ENCODE measurements at regions not wholly inside any gene's neighbourhood (a gene's known extent, or its start where the extent isn't known, plus 50 kb on each side); places are given as distances from the start of the nearest gene placed in this dataset.

GRCh38 chr5:133866903-133867245 is 101.6 kb downstream of the C5orf15 start:
- no peak for DNase-seq (ENCODE audit: low read depth)
- no peak overlapping the region for H3K4me3 ChIP-seq (ENCODE audit: low read length)
- no peak for TF ChIP-seq CTCF (conservative IDR thresholded peaks at IDR 0.05; ENCODE audit: low read depth, low read length)

GRCh38 chr5:133866160-133866902 is 102.1 kb downstream of the C5orf15 start:
- H3K4me3 ChIP-seq (ENCODE audit: low read length), result no peak overlapping the region
- no peak for DNase-seq (ENCODE audit: low read depth)
- TF ChIP-seq CTCF (conservative IDR thresholded peaks at IDR 0.05; ENCODE audit: low read depth, low read length), result no peak

DNA sequence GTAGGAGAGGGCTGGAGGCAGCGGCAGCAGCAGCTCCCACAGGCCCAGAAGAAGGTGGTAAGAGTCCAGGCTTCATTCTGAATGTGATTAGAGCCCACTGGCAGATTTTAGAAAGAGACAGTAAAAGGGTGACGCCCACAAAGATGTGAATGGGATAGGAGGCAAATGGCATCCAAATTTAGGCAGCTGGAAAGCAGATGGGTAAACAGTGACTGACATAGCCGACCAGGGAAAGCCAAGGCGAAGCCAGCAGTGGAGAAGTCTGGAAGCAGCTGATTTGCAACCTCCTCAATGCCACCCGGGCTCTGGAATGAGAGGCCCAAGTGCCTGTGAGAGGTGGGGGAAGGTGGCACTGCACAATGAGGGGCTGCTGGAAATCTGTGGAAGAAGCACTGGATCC is 103.3 kb downstream of the C5orf15 start:
- H3K4me3 ChIP-seq (ENCODE audit: low read length), result no peak overlapping the region
- no peak for TF ChIP-seq CTCF (conservative IDR thresholded peaks at IDR 0.05; ENCODE audit: low read depth, low read length)
- no peak for DNase-seq (ENCODE audit: low read depth)

DNA sequence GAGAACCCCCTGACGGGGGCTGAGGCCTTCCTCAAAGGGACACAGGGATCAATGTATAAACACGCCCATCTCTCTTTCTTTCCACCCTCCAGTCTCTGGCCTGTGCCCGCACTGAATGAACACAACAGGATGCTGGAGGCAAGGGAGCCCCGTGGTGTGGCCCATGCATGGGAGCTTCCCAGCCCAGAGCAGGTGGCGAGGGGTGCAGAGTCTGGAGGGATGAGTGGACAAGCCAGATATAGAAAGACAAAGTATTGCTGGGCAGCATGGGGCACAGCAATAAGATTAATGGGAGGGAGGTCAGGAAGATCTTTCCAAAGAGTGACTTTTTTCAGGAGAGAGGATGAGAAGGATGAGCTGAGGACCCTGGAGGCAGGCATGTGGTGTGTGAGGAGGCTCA is 103.7 kb downstream of the C5orf15 start:
- TF ChIP-seq CTCF (conservative IDR thresholded peaks at IDR 0.05; ENCODE audit: low read depth, low read length), result no peak

DNA sequence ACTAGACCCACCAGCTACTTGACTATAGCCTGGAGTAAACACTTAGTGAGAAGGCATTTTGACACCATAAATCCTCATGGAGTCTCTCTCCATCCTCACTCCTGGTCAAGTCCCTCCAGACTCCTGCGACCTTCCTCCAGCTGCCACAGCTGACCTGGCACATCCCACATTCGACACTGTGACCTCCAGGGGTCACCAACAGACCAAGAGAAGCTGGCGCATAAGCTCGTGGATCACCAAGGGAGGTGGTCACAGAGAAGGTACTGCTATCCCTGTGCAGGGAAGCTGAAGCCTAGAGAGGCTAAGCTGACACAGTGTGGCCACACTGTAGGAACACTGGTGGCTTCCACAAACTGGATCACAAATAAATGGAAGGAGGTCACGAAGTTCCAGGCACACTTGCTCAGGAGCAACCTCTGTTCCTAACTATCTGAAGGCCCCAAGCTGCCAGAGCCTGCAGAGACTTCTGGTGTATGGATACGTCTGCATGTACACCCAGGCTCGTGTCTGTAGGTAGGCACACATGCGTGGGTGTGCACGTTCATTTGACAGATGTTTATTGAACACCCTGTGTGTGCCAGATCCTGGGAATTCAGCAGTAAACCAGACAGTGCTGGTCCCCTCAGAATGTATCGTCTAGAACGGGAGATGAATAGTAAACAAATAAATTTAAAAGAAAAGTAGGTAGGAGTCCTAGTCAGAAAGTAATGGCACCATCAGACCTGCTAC is 104.4 kb downstream of the C5orf15 start:
- no peak for TF ChIP-seq CTCF (conservative IDR thresholded peaks at IDR 0.05; ENCODE audit: low read depth, low read length)
- no peak overlapping the region for H3K4me3 ChIP-seq (ENCODE audit: low read length)
- no peak for DNase-seq (ENCODE audit: low read depth)

More for the DNA sequence above, 103.7 kb downstream of the C5orf15 start:
- H3K4me3 ChIP-seq (ENCODE audit: low read length), result no peak overlapping the region
- DNase-seq (ENCODE audit: low read depth), result no peak

DNA sequence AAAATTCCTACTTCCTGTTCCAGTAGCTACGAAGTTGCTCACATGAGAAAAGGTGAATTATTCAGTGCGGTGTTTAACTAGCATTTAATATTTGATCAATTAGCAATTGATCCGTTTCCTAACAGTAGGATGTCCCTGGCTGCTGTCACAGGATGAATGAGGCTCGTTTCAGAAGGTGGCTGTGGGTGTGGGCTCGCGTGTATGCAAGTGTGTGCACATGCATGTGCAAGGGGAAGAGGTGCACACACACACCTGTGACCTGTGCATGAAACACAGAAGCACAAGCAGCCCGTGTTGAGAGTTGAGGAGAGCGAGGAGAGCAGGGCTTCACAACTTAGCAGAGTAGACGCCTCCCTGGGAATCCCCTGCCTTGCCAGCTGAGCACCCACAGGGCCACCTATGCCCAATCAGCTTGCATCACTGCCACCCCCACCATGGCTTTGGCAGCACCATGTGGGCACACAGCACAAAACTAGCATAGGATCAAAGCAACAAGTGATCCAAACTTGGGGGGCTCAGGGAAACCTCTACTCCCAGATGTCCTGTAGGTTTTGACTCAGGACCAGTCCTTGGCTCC is 107.2 kb downstream of the C5orf15 start:
- no peak overlapping the region for H3K4me3 ChIP-seq (ENCODE audit: low read length)
- no peak for DNase-seq (ENCODE audit: low read depth)

More for the DNA sequence above, 107.2 kb downstream of the C5orf15 start:
- no peak for TF ChIP-seq CTCF (conservative IDR thresholded peaks at IDR 0.05; ENCODE audit: low read depth, low read length)
